Breast epithelium (tissue), 4 donors: ENCODE measurements at regions not wholly inside any gene's neighbourhood (a gene's known extent, or its start where the extent isn't known, plus 50 kb on each side); places are given as distances from the start of the nearest gene placed in this dataset.

Experiments used
- DNase-seq, 2 donors: peaks; one replicate each; pipeline ENCODE4 v3.0.0-alpha.2; 2019; ENCODE audit warnings: low spot score in 2 of 2
- H3K27ac ChIP-seq, 2 donors: fragments of 200-600 bp; sonication (generic) in 1 of 2; one replicate each; pipeline ENCODE4 v1.5.1; 2016 to 2019; ENCODE audit warnings: mild to moderate bottlenecking in 1 of 2
- H3K27me3 ChIP-seq, 2 donors: fragments of 200-600 bp; sonication (generic) in 1 of 2; one replicate each; pipeline versions ENCODE4 v1.5.1 to v1.6.0; 2017 to 2019; ENCODE audit warnings: control low read depth in 1 of 2, mild to moderate bottlenecking in 1 of 2
- H3K36me3 ChIP-seq: fragments of 200-600 bp; one replicate; pipeline ENCODE4 v1.5.1; 2019
- H3K4me1 ChIP-seq, 2 donors: fragments of 200-600 bp; sonication (generic); one replicate each; pipeline ENCODE4 v1.5.1; 2016 to 2019; ENCODE audit warnings: control low read depth in 1 of 2
- H3K4me3 ChIP-seq, 3 donors: fragments of 200-600 bp; sonication (generic); 1 replicate in 2 of 3; 2 replicates in 1 of 3; pipeline ENCODE4 v1.5.1; 2016 to 2019; ENCODE audit warnings: mild to moderate bottlenecking in 3 of 3, moderate library complexity in 2 of 3
- H3K9me3 ChIP-seq, 2 donors: fragments of 200-600 bp; sonication (generic) in 1 of 2; one replicate each; pipeline ENCODE4 v1.5.1; 2016 to 2019; ENCODE audit warnings: control low read depth in 1 of 2
- CTCF ChIP-seq, 3 donors: fragments of 450-650 bp; IDR thresholded peaks; one replicate each; pipeline ENCODE4 v1.5.1; 2016 to 2017; ENCODE audit warnings: antibody characterized with exemption in 3 of 3, mild to moderate bottlenecking in 3 of 3, moderate library complexity in 3 of 3
- POLR2A ChIP-seq: fragments of 450-650 bp; IDR thresholded peaks from one replicate; pipeline ENCODE4 v1.6.1; 2016; ENCODE audit warnings: antibody characterized with exemption, mild to moderate bottlenecking, moderate library complexity
- POLR2AphosphoS5 ChIP-seq, 3 donors: sonication (generic); formaldehyde crosslinking; IDR thresholded peaks; one replicate each; pipeline ENCODE4 v1.6.1; 2017; ENCODE audit warnings: antibody characterized with exemption in 3 of 3
- intact Hi-C: fragments of 100-400 bp; cut with DNase I; formaldehyde crosslinking; loops from one replicate; pipeline ENCODE4 v1.15.1; 2023; ENCODE audit warnings: low total_unique reads

- H3K4me1 ChIP-seq = no peaks in the 10 kb centered on the region
- intact Hi-C loops = no loop called here
- H3K9me3 ChIP-seq = no peaks in the 10 kb centered on the region
- no peak for TF ChIP-seq POLR2AphosphoS5 (IDR thresholded peaks at IDR 0.05)
- TF ChIP-seq CTCF (IDR thresholded peaks at IDR 0.05) = no peak
- TF ChIP-seq POLR2A = no peak
- no peak overlapping the region for H3K4me3 ChIP-seq
- no peaks in the 10 kb centered on the region for H3K27me3 ChIP-seq
- no peak overlapping the region for H3K27ac ChIP-seq
- DNase-seq = no peak
- H3K36me3 ChIP-seq = no peaks in the 10 kb centered on the region
These were observed 432.6 kb upstream of the CDH4 start for GRCh38 chr20:60819511-60819910.

DNA sequence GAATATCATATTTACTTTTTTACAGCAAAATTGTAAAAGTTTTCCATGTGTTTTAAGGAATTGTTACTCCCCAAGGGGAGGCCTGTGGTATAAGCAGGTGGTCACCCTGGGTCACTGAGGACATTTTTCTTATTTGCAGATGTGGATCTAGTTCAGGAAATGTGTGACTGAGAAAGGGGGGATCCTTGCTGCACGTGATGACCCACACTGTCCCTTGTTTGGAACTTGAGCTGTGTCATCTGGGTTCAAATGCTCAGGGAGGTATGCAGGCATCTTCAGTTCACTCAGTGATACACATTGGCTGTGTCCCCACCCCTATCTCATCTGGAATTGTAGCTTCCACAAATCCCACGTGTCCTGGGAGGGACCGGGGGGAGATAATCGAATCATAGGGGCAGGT, 431.9 kb upstream of the CDH4 start:
- H3K9me3 ChIP-seq = no peaks in the 10 kb centered on the region

DNA sequence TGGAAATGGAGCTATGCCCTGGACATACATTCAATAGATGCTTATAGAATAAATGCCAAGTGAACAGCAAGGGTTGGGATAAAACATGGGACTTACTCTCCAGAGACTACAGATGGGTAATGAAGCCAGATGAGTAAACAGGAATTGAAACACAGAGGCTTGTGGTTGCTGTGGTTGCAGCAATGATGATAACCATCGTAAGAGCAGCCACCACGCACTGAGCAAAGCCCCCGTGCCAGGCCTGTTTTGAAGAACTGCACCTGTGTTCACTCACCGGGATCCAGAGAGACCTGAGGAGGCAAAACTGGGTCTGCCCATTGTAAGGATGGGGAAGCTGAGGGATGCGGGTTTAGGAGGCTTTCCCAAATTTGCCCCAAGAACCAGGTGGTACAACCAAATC, 431.1 kb upstream of the CDH4 start:
- no peaks in the 10 kb centered on the region for H3K27me3 ChIP-seq
- no peak overlapping the region for H3K27ac ChIP-seq
- no peaks in the 10 kb centered on the region for H3K9me3 ChIP-seq
- no peak overlapping the region for H3K4me3 ChIP-seq
- intact Hi-C loops = no loop called here
- no peaks in the 10 kb centered on the region for H3K4me1 ChIP-seq
- no peaks in the 10 kb centered on the region for H3K36me3 ChIP-seq
- no peak for TF ChIP-seq POLR2A
- no peak for TF ChIP-seq POLR2AphosphoS5 (IDR thresholded peaks at IDR 0.05)
- TF ChIP-seq CTCF (IDR thresholded peaks at IDR 0.05) = no peak
- DNase-seq = no peak

More for the DNA sequence above, 431.9 kb upstream of the CDH4 start:
- intact Hi-C loops = no loop called here
- Histone ChIP-seq H3K27me3 (no peaks in the 10 kb centered on the region), H3K36me3 (no peaks in the 10 kb centered on the region), H3K4me1 (no peaks in the 10 kb centered on the region), H3K4me3 (no peak overlapping the region), H3K27ac (no peak overlapping the region)
- no peak for DNase-seq
- no peak for TF ChIP-seq POLR2A
- no peak for TF ChIP-seq POLR2AphosphoS5 (IDR thresholded peaks at IDR 0.05)
- TF ChIP-seq CTCF (IDR thresholded peaks at IDR 0.05) = no peak

GRCh38 chr20:60822699-60823607, 429.1 kb upstream of the CDH4 start:
- intact Hi-C loops = no loop called here
- Histone ChIP-seq H3K36me3 (no peaks in the 10 kb centered on the region), H3K4me1 (no peaks in the 10 kb centered on the region), H3K27ac (no peak overlapping the region), H3K9me3 (no peaks in the 10 kb centered on the region), H3K27me3 (no peaks in the 10 kb centered on the region), H3K4me3 (no peak overlapping the region)
- no peak for DNase-seq
- TF ChIP-seq CTCF (IDR thresholded peaks at IDR 0.05) (no peak), POLR2A (no peak), POLR2AphosphoS5 (IDR thresholded peaks at IDR 0.05) (no peak)

DNA sequence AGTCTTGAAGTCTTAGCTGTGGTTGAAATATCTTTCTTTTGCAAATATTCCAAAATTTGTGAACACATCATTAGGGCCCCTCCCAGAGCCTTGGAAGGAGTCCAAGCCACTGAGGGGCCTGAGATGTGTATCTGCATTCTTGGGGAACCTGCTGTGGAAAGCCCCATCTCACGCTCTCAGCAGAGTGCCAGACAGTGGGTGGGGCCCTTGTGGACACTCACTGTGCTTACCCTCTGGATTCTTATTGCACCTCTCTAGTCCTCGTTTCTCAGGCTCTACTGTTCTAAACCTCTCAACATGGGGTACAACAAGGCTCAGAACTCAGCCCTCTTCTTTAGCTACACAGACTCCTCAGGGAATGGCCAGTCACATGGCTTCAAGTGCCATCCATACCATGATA, 416.2 kb upstream of the CDH4 start:
- Histone ChIP-seq H3K27ac (no peak overlapping the region), H3K27me3 (no peaks in the 10 kb centered on the region), H3K36me3 (no peaks in the 10 kb centered on the region), H3K4me3 (no peak overlapping the region), H3K4me1 (no peaks in the 10 kb centered on the region), H3K9me3 (peaks cover 0 to 12% of the 10 kb centered on the region in 2 donors)
- intact Hi-C loops = no loop called here
- no peak for TF ChIP-seq POLR2A
- TF ChIP-seq POLR2AphosphoS5 (IDR thresholded peaks at IDR 0.05) = no peak
- no peak for TF ChIP-seq CTCF (IDR thresholded peaks at IDR 0.05)
- DNase-seq = no peak
